ENCODE measurements at regions not wholly inside any gene's neighbourhood (a gene's known extent, or its start where the extent isn't known, plus 50 kb on each side); places are given as distances from the start of the nearest gene placed in this dataset.

DNA sequence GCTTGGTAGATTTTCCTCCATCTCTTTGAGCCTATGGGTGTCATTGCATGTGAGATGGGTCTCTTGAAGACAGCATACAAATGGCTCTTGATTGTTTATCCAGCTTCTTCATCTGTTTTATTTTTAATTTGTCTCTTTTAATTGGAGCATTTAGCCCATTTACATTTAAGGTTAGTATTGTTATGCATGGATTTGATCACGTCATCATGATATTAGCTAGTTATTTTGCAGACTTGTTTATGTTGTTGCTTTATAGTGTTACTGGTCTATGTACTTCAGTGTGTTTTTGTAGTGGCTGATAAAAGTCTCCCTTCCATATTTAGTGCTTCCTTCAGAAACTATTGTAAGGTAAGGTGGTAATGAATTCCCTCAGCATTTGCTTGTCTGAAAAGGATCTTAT, 78.6 kb upstream of the RGMB start:
- no peak for DNase-seq (ENCODE audit: low spot score)

DNA sequence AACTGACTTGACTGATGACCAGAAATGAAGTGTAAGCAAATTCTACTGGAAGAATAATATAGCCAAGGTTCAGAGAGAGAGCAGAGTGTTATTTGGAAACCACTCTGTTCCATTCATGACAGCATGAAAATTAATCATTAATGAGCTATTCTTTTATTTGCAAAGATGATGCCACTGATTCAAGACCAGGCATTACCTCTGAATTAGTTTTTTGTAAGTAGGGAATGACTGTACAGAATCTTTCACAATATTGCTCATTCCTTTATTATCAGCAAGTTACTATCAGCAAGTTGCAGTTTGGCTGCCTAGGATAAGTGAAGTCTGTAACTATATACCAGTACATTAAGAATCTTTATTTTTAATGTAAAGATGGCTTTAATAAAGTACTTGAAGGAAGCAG, 75.1 kb upstream of the RGMB start:
- DNase-seq (ENCODE audit: low spot score): no peak

DNA sequence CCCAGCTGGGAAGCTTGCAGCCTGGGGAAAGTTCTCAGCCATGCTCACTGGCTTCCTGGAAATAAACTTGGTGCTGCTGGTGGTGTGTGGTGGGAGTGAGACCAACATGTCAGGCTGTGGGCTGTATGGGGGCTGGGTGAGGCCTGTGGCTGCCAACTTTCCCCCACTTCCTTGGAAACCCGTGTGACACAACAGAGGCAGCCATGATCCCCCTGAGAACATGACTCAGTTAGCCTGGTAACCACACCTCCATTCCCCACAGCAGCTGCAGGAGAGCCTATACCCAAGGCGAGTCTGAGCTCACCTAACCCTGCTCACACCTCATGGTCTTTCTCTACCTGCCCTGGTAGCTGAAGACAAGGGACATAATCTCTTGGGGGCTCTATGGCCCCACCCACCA, 72.7 kb upstream of the RGMB start:
- DNase-seq (ENCODE audit: low spot score): no peak

DNA sequence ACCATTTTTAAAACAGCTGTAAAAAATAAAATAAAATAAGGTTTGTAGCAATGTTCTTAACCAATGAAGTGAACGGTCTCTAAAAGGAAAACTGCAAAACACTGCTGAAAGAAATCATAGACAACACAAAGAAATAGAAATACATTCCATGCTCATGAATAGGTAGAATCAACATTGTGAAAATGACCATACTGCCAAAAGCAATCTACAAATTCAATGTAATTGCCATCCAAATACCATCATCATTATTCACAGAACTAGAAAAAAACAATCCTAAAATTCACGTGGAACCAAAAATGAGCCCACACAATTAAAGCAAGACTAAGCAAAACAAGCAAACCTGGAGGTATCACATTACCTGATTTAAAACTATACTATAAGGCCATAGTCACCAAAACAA, 67.6 kb upstream of the RGMB start:
- DNase-seq (ENCODE audit: low spot score): no peak

DNA sequence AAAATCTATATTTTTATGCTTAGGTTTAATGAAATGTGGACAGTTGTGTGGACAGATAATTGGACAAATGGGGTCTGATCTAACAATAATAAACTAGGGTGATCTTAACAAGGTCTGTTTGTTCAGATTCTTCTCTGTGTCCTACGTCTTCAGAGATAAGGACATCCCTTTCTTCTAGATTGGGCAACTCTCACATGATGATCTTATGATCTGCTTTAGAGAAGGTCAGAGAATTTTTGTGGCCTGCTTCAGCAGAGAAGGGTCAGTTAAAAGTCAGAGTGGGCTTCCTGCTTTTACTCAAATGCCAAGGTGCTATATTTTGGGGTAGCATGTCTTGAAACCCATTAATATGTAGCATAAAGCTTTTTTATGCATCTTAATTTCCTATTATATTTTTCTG, 63.8 kb upstream of the RGMB start:
- DNase-seq (ENCODE audit: low spot score): no peak

DNA sequence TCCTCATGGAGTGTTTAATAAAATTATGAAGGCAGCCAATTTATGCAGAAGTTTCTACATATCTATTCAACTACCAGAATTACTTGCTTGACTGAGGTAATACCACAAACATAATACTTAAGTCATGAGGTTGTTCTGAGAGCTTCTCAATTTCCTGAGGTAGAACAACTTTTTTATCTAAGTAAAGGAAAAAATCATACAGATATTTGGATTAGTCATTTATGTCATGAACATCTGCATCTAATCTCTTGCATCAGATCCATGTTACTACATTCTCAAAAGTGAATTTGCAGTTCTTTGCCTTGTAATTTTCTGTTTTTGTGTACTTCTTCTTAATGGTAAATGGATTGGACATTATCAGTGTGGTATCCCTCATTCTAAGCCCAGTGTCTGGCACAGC, 60.4 kb upstream of the RGMB start:
- DNase-seq (ENCODE audit: low spot score): no peak

DNA sequence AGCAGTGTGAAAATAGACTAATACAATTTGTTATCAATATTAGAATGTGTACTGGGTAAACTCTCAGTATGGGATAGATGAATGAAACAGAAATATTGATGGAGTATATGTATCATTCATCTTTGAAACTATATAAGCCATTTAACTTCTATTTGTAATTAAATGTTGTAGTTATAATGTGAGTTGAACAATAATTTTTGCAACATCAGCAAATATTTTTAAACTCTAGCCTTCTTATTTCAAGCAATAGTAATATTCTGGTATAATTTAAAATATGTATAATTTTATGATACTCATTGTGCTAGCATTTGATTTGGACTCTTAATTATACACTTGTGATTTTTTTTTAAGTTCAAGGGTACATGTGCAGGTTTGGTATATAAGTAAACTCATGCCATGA, 59.6 kb upstream of the RGMB start:
- DNase-seq (ENCODE audit: low spot score): no peak

DNA sequence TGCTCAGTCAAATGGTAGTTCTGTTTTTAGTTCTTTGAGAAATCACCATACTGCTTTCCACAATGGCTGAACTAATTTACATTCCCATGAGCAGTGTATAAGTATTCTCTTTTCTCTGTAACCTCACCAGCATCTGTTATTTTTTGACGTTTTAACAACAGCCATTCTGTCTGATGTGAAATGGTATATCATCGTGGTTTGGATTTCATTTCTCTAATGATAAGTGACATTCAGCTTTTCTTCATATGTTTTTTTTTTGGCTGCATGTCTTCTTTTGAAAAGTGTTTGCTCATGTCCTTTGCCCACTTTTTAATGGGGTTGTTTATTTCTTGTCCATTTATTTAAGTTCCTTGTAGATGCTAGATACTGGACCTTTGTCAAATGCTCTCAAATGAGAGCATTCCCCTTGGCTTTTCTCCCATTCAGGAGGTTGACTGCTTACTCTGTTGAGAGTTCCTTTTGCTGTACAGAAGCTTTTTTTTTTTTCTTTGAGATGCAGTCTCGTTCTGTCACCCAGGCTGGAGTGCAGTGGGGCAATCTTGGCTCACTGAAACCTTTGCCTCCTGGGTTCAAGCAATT, 58.7 kb upstream of the RGMB start:
- DNase-seq (ENCODE audit: low spot score): no peak

DNA sequence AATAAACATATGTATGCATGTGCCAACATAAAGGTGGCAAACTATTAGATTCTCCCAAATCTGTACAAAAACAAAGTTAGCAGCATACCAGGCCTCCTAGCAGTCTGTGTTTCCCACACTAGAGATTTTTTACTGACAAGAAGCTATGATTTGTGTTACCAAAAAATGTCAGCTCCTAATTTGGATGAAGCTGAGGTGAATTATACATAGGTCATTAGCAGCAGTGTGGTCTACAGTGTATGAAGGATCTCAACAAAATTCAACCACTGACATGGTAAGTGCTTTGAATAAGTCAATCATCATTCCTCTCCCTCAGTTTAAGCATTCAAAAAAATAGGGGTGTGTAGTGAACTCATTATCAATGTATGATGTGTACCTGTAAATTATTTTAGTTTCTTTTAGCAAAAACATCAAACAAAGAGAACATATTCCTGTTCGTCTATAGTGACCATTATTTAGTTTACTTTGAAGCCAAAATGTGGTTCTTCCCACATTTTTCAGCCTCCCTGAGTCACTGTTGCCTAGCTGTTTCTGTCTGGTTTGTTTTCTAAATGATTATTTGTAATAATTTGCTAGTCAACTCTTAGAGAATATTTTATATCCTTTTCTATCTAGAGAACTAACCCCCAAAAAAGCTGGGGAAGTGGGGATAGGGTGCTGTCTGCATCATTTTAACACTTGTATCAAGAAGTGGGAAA, 52.1 kb upstream of the RGMB start:
- no peak for DNase-seq (ENCODE audit: low spot score)

DNA sequence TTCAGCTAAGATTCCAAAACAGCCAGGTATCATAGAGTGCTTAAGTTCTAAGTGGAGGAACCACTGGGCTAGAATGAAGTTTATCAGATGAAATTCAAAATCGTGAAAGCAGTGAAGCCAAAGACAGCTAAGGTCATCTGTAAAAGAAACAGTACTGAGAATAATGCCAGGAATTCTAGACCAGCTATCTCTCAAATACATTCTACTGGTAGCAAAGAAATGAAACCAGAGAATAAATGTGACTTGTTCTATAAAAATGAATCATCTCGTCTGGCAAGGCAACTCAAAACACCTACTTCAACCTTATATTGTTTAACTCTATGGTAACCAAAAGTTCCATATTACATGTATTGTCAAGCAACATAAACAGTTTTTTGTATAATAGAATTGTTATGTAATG, 51.3 kb upstream of the RGMB start:
- DNase-seq (ENCODE audit: low spot score): no peak

DNA sequence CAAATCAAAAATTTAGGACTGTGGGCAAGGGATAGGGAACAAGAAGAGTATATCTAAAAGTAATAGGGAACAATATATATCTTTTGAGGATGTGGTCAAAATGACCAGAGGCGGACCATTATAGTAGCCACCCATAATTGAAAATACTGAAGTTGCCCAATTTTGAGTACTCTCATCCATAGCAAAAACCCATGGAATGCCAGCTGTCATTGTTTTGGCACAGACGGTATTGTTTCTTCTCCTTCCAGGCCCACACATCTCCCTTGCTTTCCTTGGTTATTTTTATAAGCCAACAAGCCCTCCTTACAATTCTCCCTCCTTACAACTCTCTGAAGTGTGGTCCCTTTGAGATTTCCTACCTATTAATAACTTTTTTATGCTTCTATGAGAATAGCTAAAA, 50.4 kb upstream of the RGMB start:
- no peak for DNase-seq (ENCODE audit: low spot score)
